ENCODE measurements at regions not wholly inside any gene's neighbourhood (a gene's known extent, or its start where the extent isn't known, plus 50 kb on each side); places are given as distances from the start of the nearest gene placed in this dataset.

GRCh38 chr5:130808691-130809090 is 356.4 kb downstream of the HINT1 start:
- TF ChIP-seq CTCF (IDR thresholded peaks at IDR 0.05; ENCODE audit: low read depth, low read length) (no peak), POLR2A (IDR thresholded peaks at IDR 0.05; ENCODE audit: extremely low read depth, insufficient read length) (no peak)
